B cell (primary cell): ENCODE measurements at regions not wholly inside any gene's neighbourhood (a gene's known extent, or its start where the extent isn't known, plus 50 kb on each side); places are given as distances from the start of the nearest gene placed in this dataset.

ENCODE experiments used
- ATAC-seq: fragments of 200-7000 bp; cut with Tn5 transposase; one replicate; pipeline ENCODE4 v1.10.0; 2021; ENCODE audit warnings: low read depth, mild to moderate bottlenecking, moderate number of reproducible peaks, moderate library complexity
- CTCF ChIA-PET: fragments of 350-600 bp; sonication (Branson Sonifier 250); formaldehyde crosslinking; loops from one replicate; lab custom pipeline; 2021; ENCODE audit warnings: antibody characterized with exemption, inconsistent platforms; lab: Charles Lee
- POLR2A ChIA-PET: fragments of 350-600 bp; sonication (Branson Sonifier 250); formaldehyde crosslinking; loops from one replicate; lab custom pipeline; 2021; ENCODE audit warnings: antibody characterized with exemption; lab: Charles Lee
- DNase-seq: peaks from one replicate; pipeline ENCODE4 v3.0.0; 2013
- H2AFZ ChIP-seq: 2 replicates; pipeline ENCODE4 v1.6.1; 2012; ENCODE audit warnings: mild to moderate bottlenecking, low read depth, low read length; ENCODE audit not compliant: insufficient read depth, poor library complexity, severe bottlenecking
- H3K27ac ChIP-seq, 2 donors: 1 replicate in 1 of 2; 2 replicates in 1 of 2; pipeline ENCODE4 v1.5.1; 2012 to 2013; ENCODE audit warnings: low read length in 2 of 2, mild to moderate bottlenecking in 2 of 2, moderate library complexity in 1 of 2
- H3K27me3 ChIP-seq, 4 experiments: fragments of 200-600 bp in 1 of 4; sonication (generic) in 1 of 4; replicated peaks in 1 of 4; 1 replicate in 2 of 4; 2 replicates in 2 of 4; pipeline versions ENCODE4 v1.6.1 to v1.7.0; 2013 to 2016; ENCODE audit warnings: low read length in 3 of 4, mild to moderate bottlenecking in 2 of 4, mixed read lengths in 1 of 4, moderate library complexity in 1 of 4; ENCODE audit not compliant: insufficient read depth in 4 of 4, control insufficient read depth in 3 of 4; ENCODE audit errors: control extremely low read depth in 1 of 4
- H3K36me3 ChIP-seq, 2 experiments: replicated peaks in 1 of 2; 1 replicate in 1 of 2; 2 replicates in 1 of 2; pipeline versions ENCODE4 v1.6.1 to v1.7.1; 2013; ENCODE audit warnings: low read length in 1 of 2; ENCODE audit not compliant: insufficient read depth in 2 of 2, control insufficient read depth in 1 of 2; ENCODE audit errors: control extremely low read depth in 1 of 2, extremely low read depth in 1 of 2
- H3K4me1 ChIP-seq, 2 donors: fragments of 200-600 bp in 1 of 2; sonication (generic) in 1 of 2; 1 replicate in 1 of 2; 2 replicates in 1 of 2; pipeline versions ENCODE4 v1.5.1 to v1.6.1; 2013 to 2017; ENCODE audit warnings: low read length in 2 of 2; ENCODE audit not compliant: control insufficient read depth in 2 of 2, insufficient read depth in 2 of 2
- H3K4me2 ChIP-seq: replicated peaks from 2 replicates; pipeline ENCODE3; 2012; ENCODE audit warnings: mild to moderate bottlenecking, low read depth, low read length; ENCODE audit not compliant: poor library complexity, severe bottlenecking
- H3K4me3 ChIP-seq, 5 experiments: fragments of 200-600 bp in 1 of 5; sonication (generic) in 1 of 5; 1 replicate in 3 of 5; 2 replicates in 2 of 5; pipeline versions ENCODE4 v1.5.1 to v1.7.0; 2011 to 2016; ENCODE audit warnings: low read length in 4 of 5, mild to moderate bottlenecking in 4 of 5, low read depth in 2 of 5, control low read depth in 1 of 5, moderate library complexity in 1 of 5; ENCODE audit not compliant: insufficient read depth in 1 of 5; ENCODE audit errors: control extremely low read depth in 1 of 5, extremely low read depth in 1 of 5
- H3K79me2 ChIP-seq: fragments of 200-600 bp; sonication (generic); one replicate; pipeline ENCODE4 v1.6.0; 2016; ENCODE audit warnings: low read length; ENCODE audit not compliant: control insufficient read depth, insufficient read depth
- H3K9ac ChIP-seq: fragments of 200-600 bp; sonication (generic); 2 replicates; pipeline ENCODE4 v1.6.1; 2017; ENCODE audit warnings: mild to moderate bottlenecking, low read length, moderate library complexity
- H3K9me3 ChIP-seq, 3 donors: one replicate each; pipeline versions ENCODE4 v1.6.1 to v1.7.1; 2013; ENCODE audit warnings: low read length in 2 of 3; ENCODE audit not compliant: control insufficient read depth in 2 of 3, insufficient read depth in 1 of 3; ENCODE audit errors: control extremely low read depth in 1 of 3
- H4K20me1 ChIP-seq: 2 replicates; pipeline ENCODE4 v1.6.0; 2012; ENCODE audit warnings: mild to moderate bottlenecking, low read length; ENCODE audit not compliant: insufficient read depth, control insufficient read depth, poor library complexity, severe bottlenecking
- H3K27ac Mint-ChIP-seq: one replicate; pipeline ENCODE4 v1.8.0; 2021; ENCODE audit warnings: mixed read lengths
- H3K27me3 Mint-ChIP-seq: one replicate; pipeline ENCODE4 v1.8.0; 2021; ENCODE audit warnings: mixed read lengths
- H3K4me1 Mint-ChIP-seq: one replicate; pipeline ENCODE4 v1.8.0; 2021; ENCODE audit warnings: mixed read lengths
- H3K4me3 Mint-ChIP-seq: one replicate; pipeline ENCODE4 v1.8.0; 2021; ENCODE audit warnings: mixed read lengths
- H3K9me3 Mint-ChIP-seq: one replicate; pipeline ENCODE4 v1.8.0; 2022; ENCODE audit warnings: mixed read lengths; ENCODE audit not compliant: insufficient read depth
- EZH2 ChIP-seq: IDR thresholded peaks from 2 replicates; pipeline ENCODE4 v1.6.1; 2012; ENCODE audit warnings: borderline replicate concordance, low read depth, mild to moderate bottlenecking, moderate library complexity, low read length; ENCODE audit not compliant: insufficient read depth, poor library complexity, severe bottlenecking
- WGBS: methylation state at CpG from one replicate; pipeline ENCODE4 v1.1.5; 2013; ENCODE audit warnings: missing lambda C conversion rate; ENCODE audit not compliant: insufficient coverage; 5-methylcytosine and 5-hydroxymethylcytosine counted together
- intact Hi-C: fragments of 100-400 bp; cut with micrococcal nuclease; formaldehyde crosslinking; loops from one replicate; pipeline ENCODE4 v1.10.0; 2022
- TF ChIP-seq, protein P1 (sequence below): fragments of 200-600 bp; IDR thresholded peaks from one replicate; pipeline ENCODE4 v1.8.0; 2022; ENCODE audit warnings: antibody characterized with exemption, mild to moderate bottlenecking

DNA sequence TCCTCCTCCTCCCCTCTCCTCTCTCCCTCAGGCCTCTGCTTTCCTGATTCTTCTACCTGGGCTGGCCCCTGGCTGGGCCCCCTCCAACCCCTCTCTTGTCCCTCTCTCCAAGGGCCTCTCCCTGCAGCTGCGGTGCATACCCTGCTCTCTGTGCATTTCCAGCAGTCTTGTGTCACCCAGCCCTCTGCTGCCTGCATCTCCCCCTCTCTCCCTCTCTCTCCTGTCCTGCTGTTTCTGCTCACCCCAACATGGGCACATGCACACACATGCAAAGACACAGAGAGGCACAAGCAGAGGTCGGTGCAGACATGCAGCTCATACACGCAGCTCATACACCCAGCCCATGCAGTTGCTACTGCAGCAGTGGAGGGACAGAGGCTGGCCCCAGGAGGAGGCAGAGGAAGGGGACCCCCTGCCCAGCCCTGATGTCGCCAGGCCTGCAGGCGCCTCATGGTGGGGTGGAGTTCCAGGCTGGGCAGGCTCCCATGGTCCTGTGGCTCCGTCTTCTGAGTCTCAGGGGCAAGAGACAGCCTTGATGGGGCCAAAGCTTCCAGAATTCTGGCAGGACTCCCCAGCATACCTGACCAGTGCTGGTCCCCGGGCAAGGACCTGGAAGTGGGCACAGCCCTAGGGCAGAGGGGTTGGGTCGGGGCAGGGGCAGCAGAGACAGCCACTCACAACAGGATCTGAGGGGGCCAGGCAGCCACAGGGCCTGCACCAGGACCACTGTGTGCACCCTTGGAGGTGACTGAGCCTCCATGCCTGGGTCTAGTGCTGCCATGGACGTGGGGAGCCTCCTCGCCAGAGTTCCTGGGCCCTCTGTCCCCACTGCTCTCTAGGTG lies 216.9 kb downstream of the C9orf50 start:
- H3K4me2 ChIP-seq = no peak overlapping the region
- H3K4me1 Mint-ChIP-seq = peaks cover 14% of the 10 kb centered on the region
- no peaks in the 10 kb centered on the region for H3K36me3 ChIP-seq
- no peak overlapping the region for H3K27ac Mint-ChIP-seq
- no peak overlapping the region for H2AFZ ChIP-seq
- H3K27ac ChIP-seq = no peak overlapping the region
- H3K9me3 ChIP-seq = no peaks in the 10 kb centered on the region
- ATAC-seq (no peak), DNase-seq (no peak)
- H4K20me1 ChIP-seq = no peaks in the 10 kb centered on the region
- intact Hi-C loops = no loop called here
- WGBS = 94% methylated on average over 10 of the region's 10 CpGs
- ChIA-PET CTCF (no interaction called here), POLR2A (no interaction called here)
- no peak overlapping the region for H3K4me3 Mint-ChIP-seq
- no peak for TF ChIP-seq EZH2
- TF ChIP-seq, protein P1, sequence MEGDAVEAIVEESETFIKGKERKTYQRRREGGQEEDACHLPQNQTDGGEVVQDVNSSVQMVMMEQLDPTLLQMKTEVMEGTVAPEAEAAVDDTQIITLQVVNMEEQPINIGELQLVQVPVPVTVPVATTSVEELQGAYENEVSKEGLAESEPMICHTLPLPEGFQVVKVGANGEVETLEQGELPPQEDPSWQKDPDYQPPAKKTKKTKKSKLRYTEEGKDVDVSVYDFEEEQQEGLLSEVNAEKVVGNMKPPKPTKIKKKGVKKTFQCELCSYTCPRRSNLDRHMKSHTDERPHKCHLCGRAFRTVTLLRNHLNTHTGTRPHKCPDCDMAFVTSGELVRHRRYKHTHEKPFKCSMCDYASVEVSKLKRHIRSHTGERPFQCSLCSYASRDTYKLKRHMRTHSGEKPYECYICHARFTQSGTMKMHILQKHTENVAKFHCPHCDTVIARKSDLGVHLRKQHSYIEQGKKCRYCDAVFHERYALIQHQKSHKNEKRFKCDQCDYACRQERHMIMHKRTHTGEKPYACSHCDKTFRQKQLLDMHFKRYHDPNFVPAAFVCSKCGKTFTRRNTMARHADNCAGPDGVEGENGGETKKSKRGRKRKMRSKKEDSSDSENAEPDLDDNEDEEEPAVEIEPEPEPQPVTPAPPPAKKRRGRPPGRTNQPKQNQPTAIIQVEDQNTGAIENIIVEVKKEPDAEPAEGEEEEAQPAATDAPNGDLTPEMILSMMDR = no peak
- H3K27me3 Mint-ChIP-seq = peaks cover 20% of the 10 kb centered on the region
- peaks cover 0 to 16% (median 3%) of the 10 kb centered on the region in 4 experiments for H3K27me3 ChIP-seq
- no peaks in the 10 kb centered on the region for H3K4me1 ChIP-seq
- no peak overlapping the region for H3K4me3 ChIP-seq
- H3K9ac ChIP-seq = no peak overlapping the region
- H3K79me2 ChIP-seq = no peaks in the 10 kb centered on the region
- H3K9me3 Mint-ChIP-seq = no peaks in the 10 kb centered on the region
